Spleen (tissue), 11 donors: ENCODE measurements at regions not wholly inside any gene's neighbourhood (a gene's known extent, or its start where the extent isn't known, plus 50 kb on each side); places are given as distances from the start of the nearest gene placed in this dataset.

ENCODE experiments used
- DNase-seq: peaks from one replicate; pipeline ENCODE4 v3.0.0-alpha.2; 2020
- H3K27ac ChIP-seq, 8 donors: fragments of 200-600 bp; sonication (generic) in 7 of 8; 1 replicate in 4 of 8; 2 replicates in 4 of 8; pipeline versions ENCODE4 v1.5.0 to v1.8.0; 2016 to 2021; ENCODE audit warnings: inconsistent platforms in 4 of 8, mild to moderate bottlenecking in 4 of 8, moderate library complexity in 1 of 8
- H3K27me3 ChIP-seq, 7 donors: fragments of 200-600 bp; sonication (generic) in 6 of 7; replicated peaks in 1 of 7; 1 replicate in 4 of 7; 2 replicates in 3 of 7; pipeline versions ENCODE4 v1.5.0 to v1.8.0; 2016 to 2021; ENCODE audit warnings: inconsistent platforms in 3 of 7, mild to moderate bottlenecking in 1 of 7
- H3K36me3 ChIP-seq, 6 donors: fragments of 200-600 bp; sonication (generic) in 5 of 6; 1 replicate in 4 of 6; 2 replicates in 2 of 6; pipeline versions ENCODE4 v1.5.0 to v1.8.0; 2016 to 2021; ENCODE audit warnings: inconsistent platforms in 2 of 6
- H3K4me1 ChIP-seq, 6 donors: fragments of 200-600 bp; sonication (generic) in 5 of 6; 1 replicate in 3 of 6; 2 replicates in 3 of 6; pipeline versions ENCODE4 v1.5.0 to v1.8.0; 2016 to 2021; ENCODE audit warnings: inconsistent platforms in 3 of 6
- H3K4me3 ChIP-seq, 8 donors: fragments of 200-600 bp; sonication (generic) in 7 of 8; 1 replicate in 4 of 8; 2 replicates in 4 of 8; pipeline versions ENCODE4 v1.5.0 to v1.8.0; 2016 to 2021; ENCODE audit warnings: inconsistent platforms in 4 of 8, mild to moderate bottlenecking in 4 of 8, moderate library complexity in 2 of 8
- H3K9me3 ChIP-seq, 8 donors: fragments of 200-600 bp; sonication (generic) in 7 of 8; 1 replicate in 4 of 8; 2 replicates in 4 of 8; pipeline versions ENCODE4 v1.5.0 to v1.8.0; 2016 to 2021; ENCODE audit warnings: inconsistent platforms in 4 of 8
- CTCF ChIP-seq, 11 experiments: fragments of 200-600 bp in 7 of 11; fragments of 450-650 bp in 4 of 11; sonication (generic) in 4 of 11; IDR thresholded peaks in 8 of 11; conservative IDR thresholded peaks in 3 of 11; 1 replicate in 7 of 11; 2 replicates in 4 of 11; pipeline versions ENCODE4 v1.4.0 to v1.8.0; 2016 to 2021; ENCODE audit warnings: antibody characterized with exemption in 11 of 11, inconsistent platforms in 4 of 11, mild to moderate bottlenecking in 1 of 11
- POLR2A ChIP-seq, 3 donors: fragments of 450-650 bp; IDR thresholded peaks; one replicate each; pipeline ENCODE4 v1.5.1; 2017; ENCODE audit warnings: antibody characterized with exemption in 3 of 3, mild to moderate bottlenecking in 1 of 3
- POLR2AphosphoS5 ChIP-seq, 3 donors: sonication (generic); formaldehyde crosslinking; IDR thresholded peaks; one replicate each; pipeline ENCODE4 v1.5.1; 2017; ENCODE audit warnings: antibody characterized with exemption in 3 of 3
- WGBS, 5 donors: extraction: QIAGEN DNeasy Blood & Tissue Kit in 3 of 5; methylation state at CpG; one replicate each; pipeline versions ENCODE4 v1.1.5 to v1.1.7; 2013 to 2018; 5-methylcytosine and 5-hydroxymethylcytosine counted together
- intact Hi-C: fragments of 100-400 bp; cut with DNase I; formaldehyde crosslinking; loops from one replicate; pipeline ENCODE4 v1.15.0; 2023; ENCODE audit warnings: low total_unique reads
- donor health status: healthy with polysubstance abuse.
- donor health status: DM: no; HTN: no; CAD: no; lungs with moderate emphysema.
- donor health status: DM: no; HTN: no; CAD: no.
- donor health status: Bipolar disorder and iron deficiency.
- donor health status: healthy.
- donor health status: DM: no; HTN: no; CAD: no.
- donor health status: DM: yes; HTN: yes; CAD: no.

GRCh38 chr18:71678144-71678543 is 866.0 kb downstream of the CBLN2 start:
- Histone ChIP-seq H3K27me3 (no peaks in the 10 kb centered on the region), H3K4me3 (no peak overlapping the region), H3K27ac (no peak overlapping the region), H3K36me3 (no peaks in the 10 kb centered on the region), H3K9me3 (peaks cover 0 to 26% (median 10%) of the 10 kb centered on the region in 8 donors), H3K4me1 (no peaks in the 10 kb centered on the region)
- intact Hi-C loops, result no loop called here
- TF ChIP-seq POLR2A (IDR thresholded peaks at IDR 0.05) (no peak), CTCF (IDR thresholded peaks at IDR 0.05 in 8 of 11, conservative IDR thresholded peaks at IDR 0.05 in 3 of 11) (no peak), POLR2AphosphoS5 (IDR thresholded peaks at IDR 0.05) (no peak)
- no peak for DNase-seq
- WGBS, 5 donors, result 72 to 86% (median 75%) methylated on average over 2 of the region's 2 CpGs

GRCh38 chr18:71673954-71674353 is 870.2 kb downstream of the CBLN2 start:
- DNase-seq, result no peak
- no peak overlapping the region for H3K4me3 ChIP-seq
- intact Hi-C loops, result no loop called here
- no peaks in the 10 kb centered on the region for H3K4me1 ChIP-seq
- no peak overlapping the region for H3K27ac ChIP-seq
- H3K27me3 ChIP-seq, result no peaks in the 10 kb centered on the region
- TF ChIP-seq CTCF (IDR thresholded peaks at IDR 0.05 in 8 of 11, conservative IDR thresholded peaks at IDR 0.05 in 3 of 11) (no peak), POLR2A (IDR thresholded peaks at IDR 0.05) (no peak), POLR2AphosphoS5 (IDR thresholded peaks at IDR 0.05) (no peak)
- H3K36me3 ChIP-seq, result no peaks in the 10 kb centered on the region
- peaks cover 0 to 12% (median 0%) of the 10 kb centered on the region in 8 donors for H3K9me3 ChIP-seq
- WGBS, 5 donors, result 85 to 92% (median 89%) methylated on average over 10 of the region's 10 CpGs

GRCh38 chr18:71673498-71673897 is 870.6 kb downstream of the CBLN2 start:
- H3K36me3 ChIP-seq, result no peaks in the 10 kb centered on the region
- peaks cover 0 to 12% (median 0%) of the 10 kb centered on the region in 8 donors for H3K9me3 ChIP-seq
- no peaks in the 10 kb centered on the region for H3K4me1 ChIP-seq
- WGBS, 5 donors, result 81 to 94% (median 85%) methylated on average over 4 to 5 of the region's 5 CpGs
- intact Hi-C loops, result no loop called here
- H3K4me3 ChIP-seq, result no peak overlapping the region
- no peak overlapping the region for H3K27ac ChIP-seq
- H3K27me3 ChIP-seq, result no peaks in the 10 kb centered on the region
- TF ChIP-seq CTCF (IDR thresholded peaks at IDR 0.05 in 8 of 11, conservative IDR thresholded peaks at IDR 0.05 in 3 of 11) (no peak), POLR2AphosphoS5 (IDR thresholded peaks at IDR 0.05) (no peak)
- no peak for DNase-seq

GRCh38 chr18:71666481-71666880 is 877.7 kb downstream of the CBLN2 start:
- intact Hi-C loops, result no loop called here
- 82 to 94% (median 92%) methylated on average over 2 of the region's 2 CpGs for WGBS, 5 donors
- Histone ChIP-seq H3K4me1 (no peaks in the 10 kb centered on the region), H3K9me3 (no peaks in the 10 kb centered on the region), H3K36me3 (no peaks in the 10 kb centered on the region), H3K27ac (no peak overlapping the region), H3K4me3 (no peak overlapping the region), H3K27me3 (no peaks in the 10 kb centered on the region)
- no peak for DNase-seq
- TF ChIP-seq POLR2AphosphoS5 (IDR thresholded peaks at IDR 0.05) (no peak), POLR2A (IDR thresholded peaks at IDR 0.05) (no peak), CTCF (IDR thresholded peaks at IDR 0.05 in 8 of 11, conservative IDR thresholded peaks at IDR 0.05 in 3 of 11) (no peak)
